IMR-90 (cell line): ENCODE measurements at regions not wholly inside any gene's neighbourhood (a gene's known extent, or its start where the extent isn't known, plus 50 kb on each side); places are given as distances from the start of the nearest gene placed in this dataset.

ENCODE experiments used
- ATAC-seq: fragments of 200-7000 bp; cut with Tn5 transposase; 2 replicates; pipeline ENCODE4 v1.9.1; 2020; ENCODE audit warnings: low read depth, mild to moderate bottlenecking, moderate library complexity
- BruUV-seq: library from RNA; stranded (reverse); fragments of 400-500 nt; replicated peaks from 2 replicates; lab custom pipeline; 2021; lab: Mats Ljungman, UMichigan
- CTCF ChIA-PET: fragments of 300-600 bp; formaldehyde crosslinking; extraction: SDS; loops from one replicate; lab custom pipeline; 2021; ENCODE audit warnings: antibody characterized with exemption; lab: Yijun Ruan, JAX
- POLR2A ChIA-PET: fragments of 300-600 bp; sonication (Branson Sonifier 250); formaldehyde crosslinking; loops from one replicate; lab custom pipeline; 2022; ENCODE audit warnings: antibody characterized with exemption; ENCODE audit not compliant: unreplicated experiment; lab: Charles Lee
- DNase-seq: peaks from one replicate; pipeline ENCODE4 v3.0.0; 2013
- H2AFZ ChIP-seq: replicated peaks from 2 replicates; pipeline ENCODE3; 2013; ENCODE audit warnings: low read length, mild to moderate bottlenecking; ENCODE audit not compliant: poor library complexity
- H2AK5ac ChIP-seq: 2 replicates; pipeline ENCODE4 v1.6.1; 2013; ENCODE audit warnings: low read depth, low read length, inconsistent platforms
- H2AK9ac ChIP-seq: replicated peaks from 2 replicates; pipeline ENCODE3; 2013; ENCODE audit warnings: mild to moderate bottlenecking, low read depth, low read length, moderate library complexity; ENCODE audit not compliant: poor library complexity
- H2BK120ac ChIP-seq: 2 replicates; pipeline ENCODE4 v1.6.1; 2013; ENCODE audit warnings: low read depth, low read length, inconsistent platforms
- H2BK15ac ChIP-seq: 3 replicates; pipeline ENCODE4 v1.6.1; 2013; ENCODE audit warnings: low read depth, low read length, inconsistent platforms
- H2BK20ac ChIP-seq: 2 replicates; pipeline ENCODE4 v1.6.1; 2013; ENCODE audit warnings: low read depth, mild to moderate bottlenecking, inconsistent platforms, low read length, moderate library complexity
- H2BK5ac ChIP-seq: 2 replicates; pipeline ENCODE4 v1.6.1; 2013; ENCODE audit warnings: mild to moderate bottlenecking, low read depth, low read length, inconsistent platforms; ENCODE audit not compliant: poor library complexity, severe bottlenecking
- H3K14ac ChIP-seq: replicated peaks from 2 replicates; pipeline ENCODE4 v1.6.1; 2013; ENCODE audit warnings: low read depth, low read length, inconsistent platforms
- H3K18ac ChIP-seq: 2 replicates; pipeline ENCODE4 v1.6.1; 2013; ENCODE audit warnings: low read depth, low read length, control low read depth
- H3K23ac ChIP-seq: 2 replicates; pipeline ENCODE4 v1.6.1; 2013; ENCODE audit warnings: low read depth, low read length, inconsistent platforms
- H3K27ac ChIP-seq: 2 replicates; pipeline ENCODE4 v1.5.1; 2013; ENCODE audit warnings: mild to moderate bottlenecking, control low read depth, low read length; ENCODE audit not compliant: insufficient read depth
- H3K27me3 ChIP-seq: 2 replicates; pipeline ENCODE4 v1.6.1; 2013; ENCODE audit warnings: low read length; ENCODE audit not compliant: control insufficient read depth, insufficient read depth
- H3K36me3 ChIP-seq: 2 replicates; pipeline ENCODE4 v1.6.1; 2013; ENCODE audit warnings: low read length, mixed read lengths; ENCODE audit not compliant: control insufficient read depth, insufficient read depth
- H3K4ac ChIP-seq: 2 replicates; pipeline ENCODE4 v1.6.1; 2013; ENCODE audit warnings: low read depth, low read length, inconsistent platforms
- H3K4me1 ChIP-seq: 2 replicates; pipeline ENCODE4 v1.6.1; 2013; ENCODE audit warnings: low read length, mixed read lengths; ENCODE audit not compliant: control insufficient read depth, insufficient read depth
- H3K4me2 ChIP-seq: 2 replicates; pipeline ENCODE4 v1.6.1; 2013; ENCODE audit warnings: low read depth, mild to moderate bottlenecking, control low read depth, low read length, moderate library complexity
- H3K4me3 ChIP-seq: 2 replicates; pipeline ENCODE4 v1.5.1; 2013; ENCODE audit warnings: low read depth, mild to moderate bottlenecking, control low read depth, low read length, moderate library complexity; ENCODE audit not compliant: insufficient read depth
- H3K56ac ChIP-seq: 2 replicates; pipeline ENCODE4 v1.6.1; 2013; ENCODE audit warnings: low read length, inconsistent platforms; ENCODE audit not compliant: insufficient read depth; ENCODE audit errors: extremely low read depth
- H3K79me1 ChIP-seq, 2 experiments: 2 replicates each; pipeline ENCODE4 v1.6.1; 2013; ENCODE audit warnings: low read length in 2 of 2, inconsistent platforms in 1 of 2, low read depth in 1 of 2
- H3K9ac ChIP-seq: 2 replicates; pipeline ENCODE4 v1.6.1; 2013; ENCODE audit warnings: low read depth, low read length, control low read depth
- H3K9me1 ChIP-seq: 2 replicates; pipeline ENCODE4 v1.6.1; 2013; ENCODE audit warnings: low read length, inconsistent platforms; ENCODE audit not compliant: insufficient read depth
- H3K9me3 ChIP-seq: 2 replicates; pipeline ENCODE4 v1.6.1; 2013; ENCODE audit warnings: low read length; ENCODE audit not compliant: control insufficient read depth, insufficient read depth
- H4K20me1 ChIP-seq: 2 replicates; pipeline ENCODE4 v1.6.1; 2013; ENCODE audit warnings: low read length, inconsistent platforms; ENCODE audit not compliant: insufficient read depth
- H4K5ac ChIP-seq: 2 replicates; pipeline ENCODE4 v1.6.1; 2013; ENCODE audit warnings: mild to moderate bottlenecking, low read depth, low read length, control low read depth
- H4K8ac ChIP-seq, 2 experiments: 2 replicates each; pipeline ENCODE4 v1.6.1; 2013; ENCODE audit warnings: low read depth in 2 of 2, low read length in 2 of 2, control low read depth in 1 of 2, inconsistent platforms in 1 of 2
- H4K91ac ChIP-seq: 2 replicates; pipeline ENCODE4 v1.6.1; 2013; ENCODE audit warnings: low read depth, low read length, inconsistent platforms; ENCODE audit not compliant: insufficient read depth
- CEBPB ChIP-seq: IDR thresholded peaks from 2 replicates; pipeline ENCODE4 v1.6.1; 2012; ENCODE audit warnings: low read depth, low read length, improper control_type of control experiment
- CHD1 ChIP-seq: IDR thresholded peaks from 2 replicates; pipeline ENCODE4 v1.6.1; 2012; ENCODE audit warnings: low read depth, low read length, improper control_type of control experiment
- NFE2L2 ChIP-seq: fragments of 150-350 bp; IDR thresholded peaks from 2 replicates; pipeline ENCODE4 v1.6.1; 2016; ENCODE audit warnings: low read depth, mild to moderate bottlenecking, low read length
- USF2 ChIP-seq: fragments of 150-350 bp; IDR thresholded peaks from 2 replicates; pipeline ENCODE4 v1.6.1; 2017; ENCODE audit warnings: mild to moderate bottlenecking, antibody characterized with exemption, low read length, low read depth
- WGBS, 2 experiments: methylation state at CpG; one replicate each; pipeline versions ENCODE4 v1.1.5 to v1.1.7; 2013; ENCODE audit warnings: missing lambda C conversion rate in 2 of 2; ENCODE audit not compliant: insufficient read length in 1 of 2; ENCODE audit errors: extremely low coverage in 2 of 2; 5-methylcytosine and 5-hydroxymethylcytosine counted together
- dilution Hi-C: fragments of 300-500 bp; cut with HindIII; formaldehyde crosslinking; loops from one replicate; pipeline ENCODE4 v1.14.3; 2018; ENCODE audit warnings: low sequenced_read_pairs; ENCODE audit not compliant: unreplicated experiment
- in situ Hi-C: fragments of 300-500 bp; cut with MboI; formaldehyde crosslinking; loops from 3 replicates; pipeline ENCODE4 v1.14.3; 2019; ENCODE audit warnings: low sequenced_read_pairs, inconsistent platforms, mixed read lengths
- intact Hi-C: fragments of 100-400 bp; cut with micrococcal nuclease; formaldehyde crosslinking; loops from 2 replicates; pipeline ENCODE4 v1.10.0; 2022

- H4K8ac ChIP-seq = no peak overlapping the region
- no peak overlapping the region for H2BK15ac ChIP-seq
- H3K23ac ChIP-seq = no peak overlapping the region
- dilution Hi-C loops (no loop called here), in situ Hi-C loops (loop anchor here (25.0 kb wide), 1 partner anchor 514 kb away; no protein-coding TSS in a partner anchor), intact Hi-C loops (no loop called here)
- H3K27ac ChIP-seq = no peak overlapping the region
- no peaks in the 10 kb centered on the region for H3K79me1 ChIP-seq
- H3K9ac ChIP-seq = no peak overlapping the region
- no peak overlapping the region for H2AK5ac ChIP-seq
- H3K9me1 ChIP-seq = no peaks in the 10 kb centered on the region
- DNase-seq (peak; percentile 47), ATAC-seq (peak; percentile 70)
- H3K18ac ChIP-seq = no peak overlapping the region; the same call in 1 of the 2 replicates
- ChIA-PET POLR2A (no interaction called here), CTCF (no interaction called here)
- no peaks in the 10 kb centered on the region for H4K20me1 ChIP-seq
- no peaks in the 10 kb centered on the region for H3K4me1 ChIP-seq
- H3K4me2 ChIP-seq = peak overlapping the region; percentile 46; the same call in 1 of the 2 replicates
- no peaks in the 10 kb centered on the region for H3K36me3 ChIP-seq
- H3K56ac ChIP-seq = no peak overlapping the region
- H2BK120ac ChIP-seq = no peak overlapping the region
- H3K14ac ChIP-seq = no peak overlapping the region
- no TSS peak for BruUV-seq
- H2AFZ ChIP-seq = no peak overlapping the region
- no peak overlapping the region for H4K91ac ChIP-seq
- no peak overlapping the region for H2AK9ac ChIP-seq
- no peak overlapping the region for H2BK5ac ChIP-seq
- no peak overlapping the region for H2BK20ac ChIP-seq
- H3K4me3 ChIP-seq = no peak overlapping the region
- 0 out of 2 replicates have a peak, but pooled peaks cover 2% of the 10 kb centered on the region for H3K9me3 ChIP-seq
- no peak overlapping the region for H3K4ac ChIP-seq
- TF ChIP-seq NFE2L2 = no peak
- TF ChIP-seq CHD1 = no peak
- no peak for TF ChIP-seq USF2
- TF ChIP-seq CEBPB = peak; percentile 84
- no CpG with 5 or more reads among the region's 4 CpGs for WGBS, 2 experiments
- H4K5ac ChIP-seq = no peak overlapping the region
- peaks cover 5% of the 10 kb centered on the region; the same call in 1 of the 2 replicates for H3K27me3 ChIP-seq
These were observed 371.9 kb downstream of the HS3ST3B1 start for GRCh38 chr17:14672830-14673229.
